Fibroblast of pulmonary artery (primary cell): ENCODE measurements at regions not wholly inside any gene's neighbourhood (a gene's known extent, or its start where the extent isn't known, plus 50 kb on each side); places are given as distances from the start of the nearest gene placed in this dataset.
A peak's percentile ranks its signal among the peaks of the same experiment; 100 is the strongest.

Experiments
- DNase-seq: peaks from one replicate; pipeline ENCODE4 v3.0.0-alpha.2; 2010; ENCODE audit warnings: low read depth
- H3K4me3 ChIP-seq: replicated peaks from 2 replicates; pipeline ENCODE4 v1.5.1; 2011; ENCODE audit warnings: low read depth, mild to moderate bottlenecking, control low read depth, low read length, moderate library complexity
- TF ChIP-seq, protein P1 (sequence below): IDR thresholded peaks from 2 replicates; pipeline ENCODE4 v1.5.1; 2011; ENCODE audit warnings: mild to moderate bottlenecking, control low read depth, low read length, inconsistent platforms; ENCODE audit errors: missing control alignments

DNA sequence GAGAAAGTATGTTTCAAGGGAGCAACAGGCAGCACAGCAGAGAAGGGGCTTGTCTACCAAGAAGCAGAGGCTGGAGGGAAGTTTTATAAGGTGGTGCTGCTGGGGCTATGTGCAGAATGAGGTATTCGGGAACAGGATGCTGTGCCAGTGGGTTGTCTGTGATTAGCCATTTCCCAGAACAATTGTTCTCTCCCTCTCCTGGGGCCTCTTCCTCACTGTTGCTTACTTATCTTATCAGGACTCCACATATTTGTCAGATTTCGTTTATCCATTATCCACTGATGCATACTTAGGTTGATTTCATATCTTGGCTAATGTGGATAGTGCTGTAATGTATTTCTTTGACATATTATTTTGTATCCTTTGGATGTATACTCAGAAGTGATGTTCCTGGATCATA is 195.1 kb upstream of the RTL1 start:
- peak; percentile 36 for DNase-seq
- no peak overlapping the region for H3K4me3 ChIP-seq
- TF ChIP-seq, protein P1, sequence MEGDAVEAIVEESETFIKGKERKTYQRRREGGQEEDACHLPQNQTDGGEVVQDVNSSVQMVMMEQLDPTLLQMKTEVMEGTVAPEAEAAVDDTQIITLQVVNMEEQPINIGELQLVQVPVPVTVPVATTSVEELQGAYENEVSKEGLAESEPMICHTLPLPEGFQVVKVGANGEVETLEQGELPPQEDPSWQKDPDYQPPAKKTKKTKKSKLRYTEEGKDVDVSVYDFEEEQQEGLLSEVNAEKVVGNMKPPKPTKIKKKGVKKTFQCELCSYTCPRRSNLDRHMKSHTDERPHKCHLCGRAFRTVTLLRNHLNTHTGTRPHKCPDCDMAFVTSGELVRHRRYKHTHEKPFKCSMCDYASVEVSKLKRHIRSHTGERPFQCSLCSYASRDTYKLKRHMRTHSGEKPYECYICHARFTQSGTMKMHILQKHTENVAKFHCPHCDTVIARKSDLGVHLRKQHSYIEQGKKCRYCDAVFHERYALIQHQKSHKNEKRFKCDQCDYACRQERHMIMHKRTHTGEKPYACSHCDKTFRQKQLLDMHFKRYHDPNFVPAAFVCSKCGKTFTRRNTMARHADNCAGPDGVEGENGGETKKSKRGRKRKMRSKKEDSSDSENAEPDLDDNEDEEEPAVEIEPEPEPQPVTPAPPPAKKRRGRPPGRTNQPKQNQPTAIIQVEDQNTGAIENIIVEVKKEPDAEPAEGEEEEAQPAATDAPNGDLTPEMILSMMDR, result no peak

DNA sequence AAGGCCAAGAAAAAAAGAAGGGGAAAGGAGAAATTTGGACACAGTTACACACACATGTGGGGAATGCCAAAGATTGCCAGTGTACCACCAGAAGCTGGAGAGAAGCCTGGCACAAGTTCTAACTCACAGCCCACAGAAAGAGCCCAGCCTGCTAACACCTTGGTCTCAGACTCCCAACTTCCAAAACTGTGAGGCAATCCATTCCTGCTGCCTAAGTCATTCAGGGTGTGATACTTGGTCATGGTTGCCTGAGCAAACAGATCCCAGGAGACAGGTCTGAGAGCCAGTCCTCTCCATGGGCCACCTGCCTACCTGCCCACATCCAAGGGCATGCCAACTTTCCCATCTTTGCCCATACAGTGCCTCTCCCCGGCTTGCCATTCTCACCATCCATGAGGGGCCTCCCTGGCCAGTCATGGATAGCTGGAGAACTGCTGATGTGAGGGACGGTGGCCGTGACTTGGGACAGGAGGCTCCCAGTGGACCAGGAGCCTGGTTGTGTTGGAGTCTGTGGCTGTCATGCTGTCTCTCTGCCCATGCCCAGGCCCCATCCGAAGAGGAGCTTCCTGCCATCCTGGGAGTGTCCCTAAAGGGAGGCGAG is 198.0 kb upstream of the RTL1 start:
- DNase-seq, result peak; percentile 11
- H3K4me3 ChIP-seq, result no peak overlapping the region
- TF ChIP-seq, protein P1, result no peak

DNA sequence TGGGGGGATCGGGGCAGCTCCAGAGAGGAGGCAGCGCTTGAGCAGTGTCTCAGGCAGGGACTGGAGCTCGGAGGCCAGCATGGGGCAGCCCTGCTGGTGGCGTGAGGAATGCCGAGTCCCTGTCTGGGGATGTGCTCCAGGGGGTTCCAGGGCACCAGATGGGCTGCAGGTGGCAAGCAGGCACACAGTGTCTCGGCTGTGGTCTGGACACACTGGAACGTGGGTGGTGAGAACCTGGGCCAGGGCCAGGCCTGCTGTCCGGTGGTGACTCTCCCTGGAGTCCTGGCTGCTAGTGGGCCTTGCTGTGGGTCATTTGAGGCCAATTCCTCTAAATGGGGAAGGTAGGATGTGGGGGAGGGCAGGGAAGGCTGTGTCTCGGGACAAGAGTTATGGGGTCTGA is 199.4 kb upstream of the RTL1 start:
- TF ChIP-seq, protein P1, result no peak
- no peak overlapping the region for H3K4me3 ChIP-seq
- no peak for DNase-seq

DNA sequence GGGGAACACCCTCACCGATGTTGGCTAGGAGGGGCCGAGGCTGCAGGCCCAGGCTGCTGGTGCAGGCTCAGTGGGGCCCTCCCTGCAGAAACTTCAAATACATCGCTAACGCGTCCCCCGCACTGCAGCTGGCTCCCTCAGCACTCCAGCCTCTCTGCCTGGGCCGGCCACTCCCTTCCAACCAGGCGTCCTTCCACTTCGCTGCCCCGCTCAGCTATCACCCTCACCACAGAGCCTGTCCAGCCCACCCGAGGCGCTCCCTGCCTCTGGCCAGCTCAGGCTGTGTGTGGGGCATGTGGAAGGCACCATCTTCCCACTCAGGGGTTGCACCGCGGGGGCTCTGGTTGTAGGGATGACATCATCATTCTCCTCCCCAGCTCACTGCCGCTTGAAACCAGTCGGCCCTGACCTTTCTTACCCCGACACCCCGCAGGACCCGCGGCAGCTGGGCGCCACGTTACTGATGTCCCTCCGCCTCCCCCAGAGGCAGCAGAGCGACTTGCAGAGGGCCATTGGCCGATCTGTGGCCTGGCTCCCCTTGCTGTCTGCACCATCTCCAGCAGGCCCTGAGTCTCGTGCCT is 199.9 kb upstream of the RTL1 start:
- no peak for DNase-seq
- H3K4me3 ChIP-seq, result no peak overlapping the region
- TF ChIP-seq, protein P1, result no peak

DNA sequence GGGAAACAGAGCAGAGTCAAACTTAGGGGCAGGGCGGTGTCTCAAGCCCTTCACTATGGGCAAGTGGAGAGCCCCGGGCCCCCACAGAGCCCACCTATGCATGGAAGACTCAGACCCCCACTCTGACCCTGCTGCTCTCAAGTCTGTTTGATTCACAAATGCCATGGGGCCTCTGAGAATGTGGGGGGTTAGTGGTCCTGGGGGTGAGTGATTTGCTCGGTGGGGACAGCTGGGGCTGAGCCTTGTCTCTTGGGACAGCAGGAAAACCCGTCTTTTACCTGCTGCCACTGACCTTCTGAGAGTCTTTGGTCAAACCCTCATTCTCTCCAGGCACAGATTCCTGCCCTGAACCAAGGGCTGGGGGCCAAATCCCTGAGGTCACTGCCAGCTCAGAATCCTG is 201.0 kb upstream of the RTL1 start:
- TF ChIP-seq, protein P1, result no peak
- no peak for DNase-seq
- no peak overlapping the region for H3K4me3 ChIP-seq

DNA sequence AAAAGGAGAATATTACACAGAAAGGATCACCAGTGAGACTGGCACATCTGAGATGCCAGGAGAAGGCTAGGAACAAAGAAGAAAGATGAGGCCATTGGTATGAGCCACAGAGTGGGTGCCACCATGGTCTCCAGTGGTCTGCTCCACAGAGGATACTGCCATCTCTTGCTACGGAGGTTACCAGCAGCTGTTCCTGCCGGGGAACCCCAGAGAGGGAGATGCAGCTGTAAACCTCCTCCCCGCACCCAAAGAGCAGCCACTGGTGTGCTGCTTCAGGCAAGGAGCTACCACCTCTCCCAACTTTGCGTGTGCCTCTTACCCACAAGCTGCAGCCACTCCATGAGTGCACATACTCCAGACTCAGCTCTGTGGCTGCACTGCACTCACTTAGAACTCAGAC is 201.5 kb upstream of the RTL1 start:
- no peak overlapping the region for H3K4me3 ChIP-seq
- TF ChIP-seq, protein P1, result no peak
- no peak for DNase-seq
